MCF 10A (cell line): ENCODE measurements at regions not wholly inside any gene's neighbourhood (a gene's known extent, or its start where the extent isn't known, plus 50 kb on each side); places are given as distances from the start of the nearest gene placed in this dataset.
A peak's percentile ranks its signal among the peaks of the same experiment; 100 is the strongest.

Source experiments
- BruUV-seq: library from RNA; stranded (reverse); fragments of 400-500 nt; replicated peaks from 2 replicates; lab custom pipeline; 2021; lab: Mats Ljungman, UMichigan
- CTCF ChIA-PET: fragments of 300-600 bp; sonication (Branson Sonifier 250); formaldehyde crosslinking; extraction: SDS; loops from one replicate; lab custom pipeline; 2021; ENCODE audit warnings: antibody characterized with exemption, inconsistent platforms; lab: Yijun Ruan, JAX
- POLR2A ChIA-PET: fragments of 300-600, 350-650 bp; sonication (Branson Sonifier 250); formaldehyde crosslinking; extraction: SDS; loops from one replicate; lab custom pipeline; 2020; ENCODE audit warnings: antibody characterized with exemption, inconsistent platforms; lab: Yijun Ruan, JAX
- DNase-seq: peaks from one replicate; pipeline ENCODE4 v3.0.0-alpha.2; 2018; ENCODE audit not compliant: unreplicated experiment
- H3K27ac Mint-ChIP-seq: one replicate; pipeline ENCODE4 v1.8.0; 2022; ENCODE audit warnings: mild to moderate bottlenecking, low read depth, mixed read lengths; ENCODE audit not compliant: unreplicated experiment
- H3K27me3 Mint-ChIP-seq: one replicate; pipeline ENCODE4 v1.8.0; 2022; ENCODE audit warnings: mixed read lengths; ENCODE audit not compliant: insufficient read depth, unreplicated experiment
- H3K36me3 Mint-ChIP-seq: one replicate; pipeline ENCODE4 v1.8.0; 2022; ENCODE audit warnings: mild to moderate bottlenecking, moderate library complexity, mixed read lengths; ENCODE audit not compliant: insufficient read depth, unreplicated experiment
- H3K4me1 Mint-ChIP-seq: one replicate; pipeline ENCODE4 v1.8.0; 2022; ENCODE audit warnings: mixed read lengths; ENCODE audit not compliant: insufficient read depth, unreplicated experiment
- H3K4me3 Mint-ChIP-seq: one replicate; pipeline ENCODE4 v1.8.0; 2022; ENCODE audit warnings: mild to moderate bottlenecking, moderate library complexity, mixed read lengths; ENCODE audit not compliant: unreplicated experiment
- H3K9me3 Mint-ChIP-seq: one replicate; pipeline ENCODE4 v1.8.0; 2022; ENCODE audit warnings: mixed read lengths; ENCODE audit not compliant: unreplicated experiment
- CTCF ChIP-seq: fragments of 200-600 bp; IDR thresholded peaks from one replicate; pipeline ENCODE4 v1.8.0; 2022; ENCODE audit warnings: antibody characterized with exemption, mild to moderate bottlenecking; ENCODE audit not compliant: unreplicated experiment
- intact Hi-C: fragments of 100-400 bp; cut with micrococcal nuclease; formaldehyde crosslinking; loops from 2 replicates; pipeline ENCODE4 v1.14.1; 2022

GRCh38 chr16:35788381-35788780 lies 2329.0 kb downstream of the TP53TG3F start:
- no TSS peak for BruUV-seq
- H3K9me3 Mint-ChIP-seq: no peaks in the 10 kb centered on the region

GRCh38 chr16:35792516-35793285 lies 2333.3 kb downstream of the TP53TG3F start:
- H3K9me3 Mint-ChIP-seq: peaks cover 7% of the 10 kb centered on the region
- TF ChIP-seq CTCF: no peak

More at GRCh38 chr16:35788381-35788780, 2329.0 kb downstream of the TP53TG3F start:
- no peaks in the 10 kb centered on the region for H3K27me3 Mint-ChIP-seq
- H3K4me3 Mint-ChIP-seq: no peak overlapping the region
- no peak for DNase-seq
- POLR2A ChIA-PET: no interaction called here
- H3K4me1 Mint-ChIP-seq: no peaks in the 10 kb centered on the region
- H3K27ac Mint-ChIP-seq: no peak overlapping the region
- no peaks in the 10 kb centered on the region for H3K36me3 Mint-ChIP-seq
- TF ChIP-seq CTCF: no peak
- intact Hi-C loops: no loop called here
- CTCF ChIA-PET: no interaction called here

GRCh38 chr16:35793601-35794000 lies 2334.2 kb downstream of the TP53TG3F start:
- Mint-ChIP-seq H3K27me3 (no peaks in the 10 kb centered on the region), H3K36me3 (no peaks in the 10 kb centered on the region), H3K4me1 (no peaks in the 10 kb centered on the region), H3K27ac (no peak overlapping the region), H3K4me3 (no peak overlapping the region), H3K9me3 (peaks cover 7% of the 10 kb centered on the region)
- CTCF ChIA-PET: interaction anchor here (0.6 kb wide), 1 partner anchor 203 kb away, joined by 3 read pairs; no protein-coding TSS in a partner anchor
- POLR2A ChIA-PET: no interaction called here
- intact Hi-C loops: no loop called here
- no peak for TF ChIP-seq CTCF
- DNase-seq: peak; percentile 5
- BruUV-seq: no TSS peak

More at GRCh38 chr16:35792516-35793285, 2333.3 kb downstream of the TP53TG3F start:
- Mint-ChIP-seq H3K4me3 (no peak overlapping the region), H3K27ac (no peak overlapping the region), H3K27me3 (no peaks in the 10 kb centered on the region), H3K4me1 (no peaks in the 10 kb centered on the region), H3K36me3 (no peaks in the 10 kb centered on the region)
- intact Hi-C loops: no loop called here
- ChIA-PET CTCF (interaction anchor here (0.6 kb wide), 2 partner anchors 116 to 202 kb away, joined by 3 read pairs; no protein-coding TSS in a partner anchor), POLR2A (no interaction called here)
- no TSS peak for BruUV-seq
- DNase-seq: no peak

- intact Hi-C loops: no loop called here
- H3K4me3 Mint-ChIP-seq: no peak overlapping the region
- no peaks in the 10 kb centered on the region for H3K4me1 Mint-ChIP-seq
- no peak overlapping the region for H3K27ac Mint-ChIP-seq
- H3K9me3 Mint-ChIP-seq: peaks cover 7% of the 10 kb centered on the region
- no peaks in the 10 kb centered on the region for H3K36me3 Mint-ChIP-seq
- no peak for DNase-seq
- no TSS peak for BruUV-seq
- no peaks in the 10 kb centered on the region for H3K27me3 Mint-ChIP-seq
- ChIA-PET POLR2A (no interaction called here), CTCF (no interaction called here)
- no peak for TF ChIP-seq CTCF
Measured at GRCh38 chr16:35794896-35795295, 2335.5 kb downstream of the TP53TG3F start.
